ENCODE measurements at regions not wholly inside any gene's neighbourhood (a gene's known extent, or its start where the extent isn't known, plus 50 kb on each side); places are given as distances from the start of the nearest gene placed in this dataset.

DNA sequence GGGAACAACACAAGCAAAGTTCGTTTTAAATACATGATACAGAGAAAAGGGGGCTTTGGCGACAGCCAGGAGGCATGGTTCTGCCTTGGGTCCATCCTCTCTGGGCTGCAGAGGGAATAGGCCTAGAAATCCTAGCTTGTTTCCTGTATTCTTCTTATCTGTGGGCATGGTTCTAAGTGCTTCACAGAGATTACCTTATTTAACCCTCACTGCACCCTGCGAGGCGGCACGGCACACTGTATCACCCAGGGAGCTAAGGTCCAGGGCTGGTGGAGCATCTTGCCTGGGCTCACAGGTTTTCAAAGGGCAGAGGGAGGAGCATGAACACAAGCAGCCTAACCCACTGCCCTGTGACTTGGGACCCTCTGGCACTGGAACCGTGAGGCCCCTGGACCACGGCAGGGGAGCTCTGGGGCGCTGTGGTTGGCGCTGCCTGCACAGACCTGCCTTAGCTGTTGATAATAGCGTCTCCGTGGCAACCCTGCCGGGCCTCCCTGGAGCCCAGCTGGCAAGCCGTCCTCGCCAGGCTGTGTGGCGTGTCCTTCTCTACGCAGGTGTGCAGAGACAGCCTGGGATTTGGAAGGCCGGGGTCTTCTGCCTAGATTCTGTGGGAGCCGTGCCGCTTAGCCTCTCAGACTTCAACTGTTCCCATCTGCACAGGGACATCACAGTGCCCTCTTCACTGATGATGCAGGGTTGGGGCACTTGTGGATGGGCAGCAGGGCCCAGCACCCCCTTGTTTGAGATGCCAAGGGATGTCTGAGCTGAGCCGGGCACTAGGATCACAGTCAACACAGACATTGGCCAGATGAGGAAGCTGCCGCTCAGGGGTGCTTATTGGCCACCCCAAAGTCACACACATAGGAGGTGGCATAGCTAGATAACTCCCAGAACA, 154.6 kb upstream of the TLE3 start:
- no peak for DNase-seq (ENCODE audit: low read depth, low spot score)

DNA sequence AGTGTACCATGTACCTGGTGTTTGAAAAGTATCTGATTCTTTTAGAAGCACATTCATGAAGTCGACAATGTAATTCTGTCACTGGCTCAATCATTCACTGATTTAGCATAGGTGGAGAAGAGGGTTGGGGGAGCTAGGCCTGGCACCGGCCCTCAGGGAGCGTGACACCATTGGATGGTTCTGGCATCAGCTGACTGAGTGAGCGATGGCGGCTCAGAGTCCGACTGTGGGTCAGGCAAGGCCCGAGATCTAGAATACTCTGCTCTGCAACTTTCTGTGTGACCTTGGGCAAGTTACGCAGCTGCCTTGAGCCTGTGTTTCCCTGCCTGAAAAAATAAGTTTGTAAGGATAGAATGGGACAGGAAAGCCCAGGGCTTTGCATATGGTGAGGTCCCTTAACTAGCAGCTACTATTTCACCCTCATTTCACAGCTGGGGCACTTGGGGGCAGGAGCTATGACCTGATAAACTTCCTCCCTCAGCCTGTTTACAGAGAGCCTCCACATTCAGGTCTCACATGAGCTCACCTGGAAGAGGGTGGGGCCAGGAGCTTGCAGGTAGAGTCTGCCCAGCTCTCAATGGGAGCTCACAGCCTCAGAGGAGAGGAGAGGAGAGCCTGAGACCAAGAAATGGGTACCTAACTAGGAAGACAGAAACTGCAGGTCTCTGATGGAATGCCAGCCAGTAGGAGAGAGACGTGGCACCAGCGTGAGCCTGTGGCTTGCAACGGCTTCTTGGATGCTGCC, 153.7 kb upstream of the TLE3 start:
- DNase-seq (ENCODE audit: low read depth, low spot score): no peak

DNA sequence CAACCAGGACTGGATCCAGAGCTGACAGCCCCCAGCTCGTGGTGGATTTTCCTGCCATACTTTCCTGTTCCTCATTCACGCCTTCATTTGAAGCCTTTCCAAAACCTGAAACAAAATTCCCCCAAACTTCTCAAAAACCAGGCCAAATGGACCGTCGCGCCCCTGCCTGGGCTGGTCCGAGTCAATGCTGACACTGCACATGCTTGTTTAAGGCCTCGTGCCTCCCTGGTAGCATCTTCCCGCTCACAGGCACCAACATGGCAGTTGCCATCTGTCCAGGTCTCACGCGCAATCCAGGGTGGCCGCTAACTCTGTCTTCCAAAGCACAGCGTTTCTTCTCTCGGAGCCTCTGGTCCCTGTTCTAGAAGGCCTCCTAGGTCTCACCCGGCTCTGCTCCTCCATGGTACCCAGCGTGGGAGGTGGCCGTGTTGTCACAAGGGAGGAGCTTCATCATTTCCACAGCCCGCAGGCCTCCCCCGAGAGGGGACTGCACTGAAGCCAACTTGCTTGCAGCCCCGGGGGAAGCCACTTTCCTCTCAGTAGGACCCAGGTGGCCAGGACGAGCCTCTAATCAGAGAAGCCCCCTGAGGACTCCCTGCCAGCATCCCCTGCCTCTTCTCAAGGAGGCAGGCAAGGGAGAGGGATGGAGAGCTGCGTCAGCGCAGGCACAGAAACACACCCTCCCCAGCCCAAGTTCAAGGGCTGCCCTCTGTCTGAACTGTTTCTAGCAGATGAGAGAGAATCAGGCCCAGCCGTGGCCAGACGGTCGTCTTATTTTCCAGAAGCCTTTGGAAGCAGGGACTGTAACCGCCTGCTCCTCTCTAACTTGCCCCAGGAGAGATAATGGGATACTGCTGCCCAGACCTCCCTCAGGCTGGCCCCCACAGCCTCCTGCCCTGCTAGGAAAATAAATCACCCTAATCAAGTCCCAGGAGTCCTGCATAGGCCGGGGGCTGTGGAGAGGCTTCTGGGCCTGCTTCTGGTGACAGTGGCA, 152.8 kb upstream of the TLE3 start:
- DNase-seq (ENCODE audit: low read depth, low spot score): no peak

DNA sequence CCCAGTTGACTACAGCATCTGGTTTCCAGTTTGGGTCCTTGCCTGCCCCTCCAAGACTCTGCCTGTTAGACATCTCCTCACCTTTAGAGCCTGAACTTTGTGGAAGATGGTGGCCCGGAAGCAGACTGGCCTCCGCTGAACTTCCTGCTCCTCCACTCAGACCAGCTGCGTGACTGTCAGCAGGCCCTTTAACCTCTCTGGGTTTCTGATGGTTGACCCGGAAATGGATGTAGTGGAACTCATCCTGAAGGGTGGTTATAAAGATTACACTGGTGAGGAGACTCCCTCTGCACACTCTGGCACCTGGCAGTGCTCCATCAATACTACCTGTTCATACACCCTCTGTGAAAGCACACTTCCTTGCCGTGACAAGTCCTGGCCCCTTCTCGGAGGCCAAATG, 151.9 kb upstream of the TLE3 start:
- no peak for DNase-seq (ENCODE audit: low read depth, low spot score)

DNA sequence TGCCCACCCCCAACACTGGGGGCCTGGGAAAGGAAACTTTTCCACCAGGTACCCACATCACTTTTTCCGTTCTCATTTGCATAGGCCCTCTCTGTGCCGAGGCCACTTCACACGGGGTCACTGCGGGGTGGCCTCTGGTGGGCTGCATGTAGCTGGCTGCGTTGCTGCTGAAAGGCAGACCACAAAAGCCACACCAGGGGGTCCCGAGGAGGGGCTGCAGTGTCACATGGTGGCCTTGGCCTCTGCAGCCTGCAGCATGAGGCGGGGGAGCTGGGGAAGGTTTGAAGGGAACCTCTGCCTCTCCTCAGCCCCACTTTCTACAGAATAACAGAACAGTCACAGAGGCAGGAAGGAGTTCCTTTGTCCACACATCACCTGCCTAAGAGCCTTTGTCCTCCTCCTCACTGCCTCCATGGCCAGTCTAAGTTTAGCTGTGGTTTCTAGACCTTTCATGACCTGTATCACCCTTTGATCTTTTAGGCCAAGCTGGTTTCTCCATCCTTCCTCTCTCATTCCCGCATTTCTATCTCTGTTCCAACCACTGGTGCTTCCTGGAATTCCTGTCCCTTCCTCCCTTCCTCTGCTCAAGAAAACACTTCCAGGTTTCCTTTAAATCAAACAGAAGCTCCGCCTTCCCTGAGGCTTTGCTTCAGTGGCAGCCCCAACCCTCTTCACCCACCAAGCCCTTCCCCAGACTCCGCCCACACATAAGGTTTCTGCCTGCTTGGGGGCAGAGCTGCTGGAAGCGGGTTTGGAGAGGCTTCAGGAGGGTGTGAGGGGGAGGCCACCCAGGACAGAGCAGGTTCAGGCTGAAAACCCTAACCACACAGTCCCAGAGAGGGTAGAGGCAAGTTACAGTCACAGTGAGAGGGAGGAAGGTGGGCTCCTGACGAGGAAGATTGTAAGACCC, 150.7 kb upstream of the TLE3 start:
- DNase-seq (ENCODE audit: low read depth, low spot score): no peak

DNA sequence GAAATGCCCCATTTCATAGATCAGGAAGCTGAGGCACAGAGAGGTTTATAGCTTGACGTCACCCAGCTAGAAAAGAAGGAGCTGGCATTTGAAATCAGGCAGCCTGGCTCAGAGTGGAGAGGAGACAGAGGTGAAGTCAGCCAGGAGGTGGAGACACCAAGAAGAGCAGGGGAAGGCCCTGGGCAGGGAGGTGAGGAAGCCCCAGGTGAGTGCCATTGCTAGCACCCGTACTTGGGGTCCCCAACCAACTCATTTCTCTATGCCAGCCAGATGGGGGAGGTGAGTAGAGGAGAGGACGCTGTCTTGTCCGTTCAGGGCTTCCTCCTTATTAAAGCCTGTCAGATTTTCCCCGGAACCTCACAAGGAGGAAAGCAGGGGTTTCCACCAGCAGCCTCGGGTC, 149.6 kb upstream of the TLE3 start:
- no peak for DNase-seq (ENCODE audit: low read depth, low spot score)

DNA sequence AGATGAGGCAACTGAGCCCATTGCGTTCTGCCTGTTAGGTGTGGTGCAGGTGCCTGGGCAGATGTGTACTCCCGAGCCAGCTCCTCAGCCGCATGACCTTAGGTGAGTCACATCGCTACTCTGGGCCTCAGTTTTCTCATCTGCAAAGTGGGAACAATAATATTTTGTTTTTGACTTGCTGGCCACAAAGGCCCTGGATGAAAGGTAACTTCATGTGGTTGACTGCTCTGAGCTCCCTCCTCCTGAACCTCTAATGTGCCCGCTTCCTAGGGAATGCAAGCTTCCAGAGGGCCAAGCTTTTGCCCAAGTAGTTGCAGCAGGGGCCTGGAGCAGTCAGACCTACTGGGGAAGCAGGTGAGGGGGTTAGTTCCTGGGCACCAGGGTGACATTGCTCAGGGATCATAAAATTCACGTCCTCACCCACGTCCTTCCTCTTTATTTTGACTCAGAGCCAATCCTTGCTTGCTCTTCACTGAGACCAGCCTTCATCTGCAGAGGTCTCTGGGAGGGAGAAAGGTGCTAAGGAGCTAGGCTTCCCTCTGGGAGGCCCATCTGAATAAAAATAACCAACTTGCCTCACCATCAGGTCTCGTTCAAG, 149.0 kb upstream of the TLE3 start:
- no peak for DNase-seq (ENCODE audit: low read depth, low spot score)

DNA sequence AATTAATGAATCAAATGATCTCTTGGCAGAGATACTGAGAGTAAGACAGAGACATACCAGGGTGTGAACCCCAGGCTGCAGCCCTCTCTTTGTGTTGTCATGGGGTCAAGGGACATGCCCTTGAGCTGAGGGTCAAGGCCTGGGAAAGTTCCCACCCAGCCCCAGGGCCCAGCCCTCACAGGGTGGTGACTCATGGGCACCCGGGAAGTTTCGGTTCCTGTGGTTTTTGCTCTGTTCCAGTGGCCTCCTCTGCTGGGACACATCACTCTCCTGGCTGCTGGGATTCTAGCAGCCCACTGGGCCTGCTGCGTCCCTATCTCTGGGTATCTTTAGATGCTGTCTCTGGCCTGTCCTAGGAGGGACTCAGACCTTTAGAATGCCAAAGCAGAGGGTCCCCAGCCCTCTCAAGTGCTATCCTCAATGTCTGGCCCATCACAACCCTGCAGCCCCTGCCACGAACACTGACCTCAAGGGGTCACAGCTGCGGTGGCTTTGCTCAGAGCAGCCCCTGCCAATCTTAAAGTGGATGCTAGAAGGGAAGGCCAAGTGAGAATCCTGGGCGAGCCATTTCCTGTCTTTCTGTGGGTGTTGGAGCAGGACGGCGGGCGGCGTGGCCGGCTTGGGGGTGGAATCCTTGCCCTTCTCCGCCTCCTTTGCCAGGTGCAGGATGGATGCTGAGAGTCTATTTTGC, 148.4 kb upstream of the TLE3 start:
- DNase-seq (ENCODE audit: low read depth, low spot score): no peak

DNA sequence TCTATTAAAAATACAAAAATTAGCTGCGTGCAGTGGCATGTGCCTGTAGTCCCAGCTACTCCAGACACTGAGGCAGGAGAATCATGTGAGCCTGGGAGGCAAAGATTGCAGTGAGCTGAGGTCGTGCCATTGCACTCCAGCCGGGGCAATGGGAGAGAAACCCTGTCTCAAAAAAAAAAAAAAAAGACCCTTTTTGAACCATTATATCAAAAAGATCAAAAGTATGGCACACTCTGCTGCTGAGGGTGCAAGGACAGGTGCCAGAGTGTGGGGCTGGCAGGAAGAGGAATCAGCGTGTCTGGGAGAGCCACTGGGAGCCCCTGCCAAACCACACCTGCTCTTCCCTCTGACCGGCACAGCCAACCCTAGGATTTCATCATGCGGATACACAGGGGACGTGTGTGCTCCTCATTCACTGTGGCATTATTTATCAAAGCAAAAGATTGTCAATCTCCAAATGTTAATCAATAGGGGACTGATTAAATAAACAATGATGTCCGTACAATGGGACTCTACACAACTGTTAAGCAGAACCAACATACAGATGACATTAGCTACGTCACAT, 147.3 kb upstream of the TLE3 start:
- no peak for DNase-seq (ENCODE audit: low read depth, low spot score)

DNA sequence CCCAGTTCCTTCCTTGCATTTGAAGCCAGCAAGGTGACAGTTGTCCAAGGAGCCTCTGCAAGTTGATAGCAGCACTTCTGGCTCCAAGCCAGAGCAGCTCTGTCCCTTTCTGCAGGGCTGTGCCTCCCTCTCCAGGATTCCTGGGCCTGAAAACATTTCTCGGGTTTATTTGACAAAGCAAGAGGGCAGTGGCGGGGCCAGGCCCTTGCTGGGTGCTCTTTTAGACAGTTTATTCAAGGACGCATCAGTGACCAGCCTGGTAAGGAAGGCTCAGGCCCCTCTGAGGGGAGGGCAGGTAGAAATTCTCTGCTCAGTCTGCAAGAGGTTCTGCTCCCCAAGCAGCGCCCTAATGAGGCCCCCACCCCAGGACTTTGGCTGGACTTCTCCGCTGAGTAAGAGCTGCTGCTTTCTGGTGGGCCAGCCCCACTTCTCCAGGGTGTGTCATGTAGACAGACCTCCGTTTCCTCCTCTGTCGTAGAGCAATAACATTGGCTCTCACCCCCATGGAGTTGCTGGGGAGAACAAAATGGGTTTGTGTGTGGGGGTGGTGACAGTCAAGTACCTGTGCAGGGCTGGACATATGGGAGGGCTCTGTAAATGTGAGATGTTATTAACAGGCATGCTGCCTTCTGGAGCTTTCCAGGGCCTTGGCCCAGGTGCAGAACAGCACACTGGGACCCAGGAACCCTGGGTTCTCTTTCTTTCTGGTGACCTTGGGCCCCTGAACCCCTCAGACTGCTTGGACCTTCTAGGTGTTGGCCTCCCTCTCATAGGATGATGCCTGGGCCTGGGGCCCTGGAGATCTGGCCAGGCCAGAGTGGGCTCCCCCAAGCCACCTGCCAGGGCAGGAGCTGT, 146.2 kb upstream of the TLE3 start:
- DNase-seq (ENCODE audit: low read depth, low spot score): no peak

DNA sequence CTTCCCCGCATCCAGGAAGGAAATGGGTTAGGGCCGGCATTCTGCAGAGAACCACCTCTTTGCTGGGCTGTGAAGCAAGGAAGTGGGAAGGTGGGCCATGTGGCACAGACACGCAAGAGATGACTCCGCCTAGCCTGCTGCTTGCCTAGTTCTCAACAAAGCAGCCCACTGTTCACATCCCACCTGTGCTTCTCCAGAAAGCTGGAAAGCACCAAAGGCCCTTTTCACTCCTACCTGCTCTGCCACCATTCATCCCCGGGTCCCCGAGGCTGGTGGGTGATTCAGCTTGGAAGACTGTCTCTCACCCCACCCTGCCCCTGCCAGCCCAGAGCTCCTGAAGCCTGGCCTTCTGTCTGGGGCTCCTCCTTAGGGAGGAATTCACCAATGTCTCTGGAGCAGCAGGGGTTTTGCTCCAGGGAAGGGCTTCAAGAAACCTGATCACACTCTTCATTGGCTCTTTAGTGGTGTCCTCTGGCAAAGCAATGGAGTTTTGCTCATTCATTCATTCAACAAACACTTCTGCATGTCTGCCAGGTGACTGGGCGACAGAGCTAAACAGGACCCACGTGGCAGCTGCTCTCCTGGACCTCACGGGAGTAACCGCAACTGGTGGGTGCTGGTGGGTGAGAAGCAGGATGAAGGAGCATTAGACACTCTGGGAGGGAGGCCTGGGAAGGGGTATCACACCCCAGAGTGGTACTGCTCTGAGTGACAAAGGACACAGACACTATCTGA, 145.4 kb upstream of the TLE3 start:
- no peak for DNase-seq (ENCODE audit: low read depth, low spot score)

DNA sequence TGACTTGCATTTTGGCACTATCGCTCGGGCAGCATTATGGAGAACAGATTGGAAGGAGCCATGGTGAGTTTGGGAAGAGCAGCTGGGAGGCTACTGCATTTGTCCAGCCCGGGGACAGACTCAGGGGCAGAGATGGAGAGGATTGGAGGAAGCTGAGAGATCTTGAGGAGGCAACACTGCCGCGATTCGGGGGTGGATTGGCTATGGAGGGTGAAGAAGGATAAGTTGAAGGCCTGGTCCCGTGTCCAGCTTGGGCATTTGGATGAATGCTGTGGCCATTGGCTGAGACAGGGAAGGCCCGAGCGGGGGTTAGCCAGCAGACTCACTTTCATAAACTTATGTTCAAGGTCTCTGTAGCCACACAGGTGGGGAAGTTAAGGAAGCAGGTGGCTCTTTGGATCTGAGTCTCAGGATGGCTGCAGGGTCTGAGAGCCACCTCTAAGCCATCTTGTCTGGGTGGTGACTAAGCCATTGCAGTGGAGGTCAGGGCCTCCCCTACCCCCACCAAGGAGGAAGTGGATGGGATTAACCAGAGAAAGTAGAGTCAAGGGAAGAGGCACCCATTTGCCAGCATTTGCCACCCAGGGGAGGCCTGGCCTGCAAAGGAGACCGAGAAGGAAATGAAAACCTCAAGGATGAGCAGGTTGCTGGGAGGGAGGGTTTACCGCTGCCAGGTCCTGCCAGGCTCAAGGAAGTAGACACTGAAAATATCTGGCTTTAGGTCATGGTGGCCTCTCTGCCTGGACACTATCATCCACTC, 144.0 kb upstream of the TLE3 start:
- DNase-seq (ENCODE audit: low read depth, low spot score): no peak

DNA sequence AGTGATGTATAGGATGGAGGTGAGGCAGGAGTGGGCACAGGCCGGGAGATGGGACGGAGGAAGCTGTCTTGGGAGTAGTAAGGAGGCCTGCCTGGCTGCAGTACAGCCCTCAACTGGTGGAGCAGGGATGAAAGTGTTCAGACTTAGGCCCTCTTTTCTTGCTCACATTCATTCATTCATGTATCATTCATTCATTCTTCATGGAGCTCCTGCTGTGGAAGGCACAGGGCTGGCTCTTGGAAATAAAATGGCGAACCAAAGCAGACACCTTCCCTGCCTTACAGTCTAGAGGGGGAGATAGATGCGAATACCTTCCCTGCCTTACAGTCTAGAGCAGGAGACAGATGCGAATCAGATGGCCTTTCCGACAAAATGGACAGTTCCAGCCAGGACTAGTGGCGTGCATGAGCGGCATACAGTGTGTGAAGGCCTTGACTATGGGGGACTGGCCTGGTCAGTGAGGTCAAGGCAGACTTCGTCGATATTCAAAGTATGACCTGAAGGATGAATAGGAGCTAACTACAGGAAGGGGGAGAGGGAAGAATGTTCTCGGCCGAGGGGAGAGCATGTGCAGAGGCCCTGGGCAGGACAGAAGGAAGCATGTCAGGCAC, 143.2 kb upstream of the TLE3 start:
- no peak for DNase-seq (ENCODE audit: low read depth, low spot score)

DNA sequence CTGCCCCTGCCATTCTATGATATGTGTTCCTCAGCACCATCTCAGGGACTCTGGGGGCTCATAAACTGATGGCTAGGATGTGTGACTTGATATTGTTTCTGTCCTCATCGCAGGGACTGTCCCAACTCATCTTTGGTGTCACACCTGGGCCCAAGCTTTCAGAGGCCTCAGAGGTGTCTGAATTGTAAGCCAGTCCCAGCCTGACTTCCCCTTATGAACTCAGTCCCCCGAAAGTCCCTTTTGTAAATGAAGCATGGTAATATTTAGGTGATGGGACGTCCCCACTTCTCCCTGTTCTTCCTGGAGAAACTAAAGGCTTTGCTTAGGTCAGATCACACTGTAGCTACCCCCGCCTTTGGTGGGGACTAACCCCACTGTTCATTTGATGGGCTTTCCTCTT, 142.4 kb upstream of the TLE3 start:
- DNase-seq (ENCODE audit: low read depth, low spot score): no peak

DNA sequence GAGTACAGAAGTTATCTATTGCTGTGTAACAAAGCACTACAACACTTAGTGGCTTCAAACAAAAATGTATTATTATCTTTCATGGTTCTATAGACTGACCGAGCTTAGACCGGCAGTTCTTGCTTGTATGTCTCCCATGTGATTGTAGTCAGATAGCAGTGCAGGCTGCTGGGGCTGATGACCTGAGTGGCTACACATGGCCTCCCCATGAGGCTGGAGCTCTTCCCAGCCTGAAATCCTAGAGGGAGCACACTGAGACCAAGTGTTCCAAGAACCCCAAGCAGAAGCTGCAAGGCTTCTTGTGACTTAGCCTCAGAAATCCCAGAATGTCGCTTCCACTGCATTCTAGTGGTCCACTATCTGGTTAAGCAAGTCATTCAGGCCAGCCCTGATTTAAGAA, 141.2 kb upstream of the TLE3 start:
- DNase-seq (ENCODE audit: low read depth, low spot score): no peak

DNA sequence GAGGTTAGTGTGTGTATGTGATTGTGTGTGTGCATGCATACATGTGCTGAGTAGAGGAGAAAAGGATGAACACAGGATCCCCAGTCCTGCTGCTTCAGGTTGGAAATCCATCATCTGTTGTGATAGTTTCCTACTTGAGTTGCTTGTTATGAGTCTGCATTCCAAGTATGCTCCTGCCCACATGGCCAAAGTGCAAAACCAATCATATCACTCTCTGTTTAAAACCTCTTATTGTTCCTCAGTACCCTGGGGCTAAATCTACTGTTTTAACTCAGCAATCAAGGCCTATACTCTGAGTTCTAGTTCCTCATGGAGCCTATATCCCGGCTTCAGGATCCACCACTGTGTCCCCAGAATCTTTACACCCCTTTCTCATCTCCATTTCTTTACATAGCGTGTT, 139.9 kb upstream of the TLE3 start:
- no peak for DNase-seq (ENCODE audit: low read depth, low spot score)
